HepG2 (cell line): ENCODE measurements at regions not wholly inside any gene's neighbourhood (a gene's known extent, or its start where the extent isn't known, plus 50 kb on each side); places are given as distances from the start of the nearest gene placed in this dataset.

Experiments
- ATAC-seq: fragments of 200-7000 bp; cut with Tn5 transposase; 3 replicates; pipeline ENCODE4 v1.9.1; 2020; ENCODE audit warnings: mild to moderate bottlenecking, moderate library complexity
- BruUV-seq: library from RNA; stranded (reverse); fragments of 400-500 nt; replicated peaks from 2 replicates; lab custom pipeline; 2021; lab: Mats Ljungman, UMichigan
- CTCF ChIA-PET: fragments of 300-600 bp; formaldehyde crosslinking; extraction: SDS; loops from one replicate; lab custom pipeline; 2021; ENCODE audit warnings: low total read pairs, inconsistent platforms, low intra/inter-chr PET ratio; lab: Yijun Ruan, JAX
- POLR2A ChIA-PET: fragments of 350-600 bp; sonication (Branson Sonifier 250); formaldehyde crosslinking; loops from one replicate; lab custom pipeline; 2020; ENCODE audit warnings: antibody characterized with exemption, inconsistent platforms; lab: Yijun Ruan, JAX
- DNase-seq: peaks from one replicate; pipeline ENCODE4 v3.0.0-alpha.2; 2015; ENCODE audit warnings: low spot score
- FAIRE-seq: peaks from 3 replicates; lab custom pipeline; 2011; peaks lifted over from hg19 to GRCh38; lab: Jason Lieb, UNC
- H2AFZ ChIP-seq: one replicate; pipeline ENCODE4 v1.6.1; 2011; ENCODE audit warnings: low read length, inconsistent platforms
- H3K27ac ChIP-seq: fragments of 300-600 bp; 3 replicates; pipeline ENCODE4 v1.8.0; 2011; ENCODE audit warnings: mixed run types, mild to moderate bottlenecking, mixed read lengths, low read length, inconsistent platforms; ENCODE audit not compliant: insufficient read depth; ENCODE audit errors: extremely low read length
- H3K27me3 ChIP-seq, 2 experiments: fragments of 200-600 bp in 1 of 2; 2 replicates in 1 of 2; 3 replicates in 1 of 2; pipeline versions ENCODE4 v1.6.0 to v1.8.0; 2011; ENCODE audit warnings: low read length in 2 of 2, mild to moderate bottlenecking in 2 of 2, moderate library complexity in 2 of 2, inconsistent platforms in 1 of 2; ENCODE audit not compliant: insufficient read depth in 2 of 2, control insufficient read depth in 1 of 2
- H3K36me3 ChIP-seq, 2 experiments: fragments of 200-600 bp in 1 of 2; replicated peaks in 1 of 2; 2 replicates in 1 of 2; 3 replicates in 1 of 2; pipeline versions ENCODE4 v1.5.1 to v1.8.0; 2011; ENCODE audit warnings: low read length in 2 of 2, inconsistent platforms in 1 of 2; ENCODE audit not compliant: insufficient read depth in 2 of 2, control insufficient read depth in 1 of 2
- H3K4me1 ChIP-seq: 2 replicates; pipeline ENCODE4 v1.5.1; 2012; ENCODE audit warnings: low read length, inconsistent platforms; ENCODE audit not compliant: insufficient read depth
- H3K4me2 ChIP-seq: 2 replicates; pipeline ENCODE4 v1.6.0; 2011; ENCODE audit warnings: low read depth, low read length, inconsistent platforms
- H3K4me3 ChIP-seq, 3 experiments: fragments of 200-600 bp in 1 of 3; sonication (generic), shearing (Covaris generic) in 1 of 3; replicated peaks in 1 of 3; 2 replicates each; pipeline ENCODE4 v1.5.1; 2011 to 2016; ENCODE audit warnings: low read length in 3 of 3, inconsistent platforms in 2 of 3, low read depth in 2 of 3, mild to moderate bottlenecking in 2 of 3, control low read depth in 1 of 3, mixed read lengths in 1 of 3; ENCODE audit not compliant: insufficient read depth in 1 of 3
- H3K79me2 ChIP-seq: one replicate; pipeline ENCODE4 v1.6.1; 2011; ENCODE audit warnings: low read length, inconsistent platforms; ENCODE audit not compliant: insufficient read depth
- H3K9ac ChIP-seq: 2 replicates; pipeline ENCODE4 v1.6.0; 2011; ENCODE audit warnings: mild to moderate bottlenecking, low read depth, low read length, inconsistent platforms; ENCODE audit not compliant: insufficient read depth
- H3K9me3 ChIP-seq: 2 replicates; pipeline ENCODE4 v1.5.1; 2012; ENCODE audit warnings: mild to moderate bottlenecking, low read length
- H4K20me1 ChIP-seq: 2 replicates; pipeline ENCODE4 v1.6.0; 2011; ENCODE audit warnings: inconsistent platforms, mild to moderate bottlenecking, low read length, moderate library complexity; ENCODE audit not compliant: insufficient read depth
- ARID2 ChIP-seq: sonication (generic); formaldehyde crosslinking; IDR thresholded peaks from 2 replicates; pipeline ENCODE4 v1.8.1; 2022; ENCODE audit warnings: mild to moderate bottlenecking, missing genetic modification reagents, borderline replicate concordance
- ATF2 ChIP-seq: sonication (generic); formaldehyde crosslinking; IDR thresholded peaks from 2 replicates; pipeline ENCODE4 v1.4.0; 2020; ENCODE audit warnings: missing genetic modification reagents
- CREB1 ChIP-seq, 2 experiments: fragments of 450-650 bp in 1 of 2; IDR thresholded peaks; 2 replicates each; pipeline ENCODE4 v1.6.1; 2016 to 2017; ENCODE audit warnings: control low read depth in 1 of 2, mild to moderate bottlenecking in 1 of 2, missing compliant biosample characterization in 1 of 2, missing genetic modification characterization in 1 of 2
- DMAP1 ChIP-seq: IDR thresholded peaks from 2 replicates; pipeline ENCODE4 v1.6.1; 2016
- DPF2 ChIP-seq: sonication (generic); formaldehyde crosslinking; IDR thresholded peaks from 2 replicates; pipeline ENCODE4 v1.4.0; 2020; ENCODE audit warnings: mild to moderate bottlenecking, low read depth, missing genetic modification reagents, borderline replicate concordance
- FLYWCH1 ChIP-seq: sonication (generic); formaldehyde crosslinking; IDR thresholded peaks from 2 replicates; pipeline ENCODE4 v1.8.1; 2023; ENCODE audit warnings: mild to moderate bottlenecking, missing genetic modification reagents
- HNF4A ChIP-seq: sonication (generic); formaldehyde crosslinking; IDR thresholded peaks from 2 replicates; pipeline ENCODE4 v1.4.0; 2020; ENCODE audit warnings: missing genetic modification reagents
- JUN ChIP-seq: sonication (generic); formaldehyde crosslinking; IDR thresholded peaks from 2 replicates; pipeline ENCODE4 v1.4.0; 2020; ENCODE audit warnings: mild to moderate bottlenecking, missing genetic modification reagents
- MEIS2 ChIP-seq: sonication (generic); formaldehyde crosslinking; IDR thresholded peaks from 2 replicates; pipeline ENCODE4 v1.9.0; 2021; ENCODE audit warnings: mild to moderate bottlenecking, missing genetic modification reagents
- MTA1 ChIP-seq: sonication (generic); formaldehyde crosslinking; IDR thresholded peaks from 2 replicates; pipeline ENCODE4 v1.4.0; 2020; ENCODE audit warnings: missing genetic modification reagents, mild to moderate bottlenecking, borderline replicate concordance
- MYNN ChIP-seq: sonication (generic); formaldehyde crosslinking; IDR thresholded peaks from 2 replicates; pipeline ENCODE4 v1.4.0; 2020; ENCODE audit warnings: mild to moderate bottlenecking, low read depth, missing genetic modification reagents
- NFE2 ChIP-seq: sonication (generic); formaldehyde crosslinking; IDR thresholded peaks from 2 replicates; pipeline ENCODE4 v1.4.0; 2020; ENCODE audit warnings: missing genetic modification reagents
- NONO ChIP-seq, 2 experiments: fragments of 450-650 bp in 1 of 2; sonication (generic) in 1 of 2; formaldehyde crosslinking in 1 of 2; IDR thresholded peaks in 1 of 2; conservative IDR thresholded peaks in 1 of 2; 2 replicates each; pipeline versions ENCODE4 v1.6.1 to v1.8.0; 2017 to 2022; ENCODE audit warnings: mild to moderate bottlenecking in 1 of 2, missing genetic modification reagents in 1 of 2, moderate library complexity in 1 of 2
- SIX1 ChIP-seq: sonication (generic); formaldehyde crosslinking; IDR thresholded peaks from 2 replicates; pipeline ENCODE4 v1.4.0; 2020; ENCODE audit warnings: missing genetic modification reagents, borderline replicate concordance
- SOX13 ChIP-seq, 3 experiments: fragments of 450-650 bp in 1 of 3; sonication (generic) in 1 of 3; formaldehyde crosslinking in 1 of 3; IDR thresholded peaks in 2 of 3; conservative IDR thresholded peaks in 1 of 3; 2 replicates each; pipeline versions ENCODE4 v1.5.0 to v1.6.1; 2016 to 2020; ENCODE audit warnings: antibody characterized with exemption in 1 of 3, mild to moderate bottlenecking in 1 of 3, missing compliant biosample characterization in 1 of 3, missing genetic modification reagents in 1 of 3, moderate library complexity in 1 of 3
- ZNF18 ChIP-seq: sonication (generic); formaldehyde crosslinking; IDR thresholded peaks from 2 replicates; pipeline ENCODE4 v1.8.0; 2022; ENCODE audit warnings: mild to moderate bottlenecking, missing genetic modification reagents; ENCODE audit not compliant: insufficient replicate concordance
- ZNF20 ChIP-seq: sonication (generic); formaldehyde crosslinking; IDR thresholded peaks from 2 replicates; pipeline ENCODE4 v1.4.0; 2020; ENCODE audit warnings: mild to moderate bottlenecking, moderate library complexity, missing genetic modification reagents
- ZNF234 ChIP-seq: sonication (generic); formaldehyde crosslinking; conservative IDR thresholded peaks from 2 replicates; pipeline ENCODE4 v1.5.1; 2020; ENCODE audit warnings: mild to moderate bottlenecking, missing genetic modification reagents
- ZNF7 ChIP-seq: IDR thresholded peaks from 2 replicates; pipeline ENCODE4 v1.6.1; 2016; ENCODE audit warnings: missing biosample characterization, missing genetic modification reagents
- WGBS: methylation state at CpG from one replicate; pipeline ENCODE4 v1.1.6; 2017; ENCODE audit warnings: low lambda C conversion rate; 5-methylcytosine and 5-hydroxymethylcytosine counted together
- in situ Hi-C: cut with HindIII; loops from 2 replicates; pipeline ENCODE4 v1.10.0; 2017; ENCODE audit warnings: low pct_unique_long_range_greater_than_20kb; ENCODE audit not compliant: extremely low pct_ligation_motif_present
- intact Hi-C: fragments of 100-400 bp; cut with micrococcal nuclease; formaldehyde crosslinking; loops from one replicate; pipeline ENCODE4 v1.10.0; 2022; ENCODE audit not compliant: unreplicated experiment
- TF ChIP-seq, protein P1 (sequence below): sonication (generic); formaldehyde crosslinking; IDR thresholded peaks from 2 replicates; pipeline ENCODE4 v1.5.0; 2020; ENCODE audit warnings: mild to moderate bottlenecking, missing genetic modification reagents, moderate library complexity
- TF ChIP-seq, protein P2 (sequence below): IDR thresholded peaks from 2 replicates; pipeline ENCODE4 v1.6.1; 2016; ENCODE audit warnings: mild to moderate bottlenecking, missing biosample characterization, missing genetic modification reagents

- 0% methylated on average over 2 of the region's 2 CpGs for WGBS
- intact Hi-C loops = loop anchor here (1.0 kb wide), 1 partner anchor 285 kb away; no protein-coding TSS in a partner anchor
- in situ Hi-C loops = no loop called here
- Histone ChIP-seq H4K20me1 (no peaks in the 10 kb centered on the region), H3K27me3 (no peaks in the 10 kb centered on the region), H3K4me2 (no peak overlapping the region), H3K9ac (no peak overlapping the region), H2AFZ (no peak overlapping the region), H3K9me3 (peaks cover 18% of the 10 kb centered on the region), H3K27ac (no peak overlapping the region), H3K36me3 (no peaks in the 10 kb centered on the region), H3K79me2 (no peaks in the 10 kb centered on the region), H3K4me1 (no peaks in the 10 kb centered on the region), H3K4me3 (no peak overlapping the region)
- DNase-seq = no peak
- ChIA-PET POLR2A (no interaction called here), CTCF (no interaction called here)
- no peak for FAIRE-seq
- ATAC-seq = no peak
- BruUV-seq = no TSS peak
- TF ChIP-seq ZNF20 (CRISPR knock-in tag) = no peak
- TF ChIP-seq HNF4A = peak; percentile 6; the same call in 1 of the 2 replicates
- no peak for TF ChIP-seq SIX1 (CRISPR knock-in tag)
- no peak for TF ChIP-seq CREB1 (IDR thresholded peaks at IDR 0.05)
- no peak for TF ChIP-seq CREB1 (CRISPR knock-in tag; IDR thresholded peaks at IDR 0.05)
- TF ChIP-seq ARID2 = no peak
- no peak for TF ChIP-seq MEIS2 (CRISPR knock-in tag)
- no peak for TF ChIP-seq MYNN (CRISPR knock-in tag)
- TF ChIP-seq DMAP1 = no peak
- no peak for TF ChIP-seq NONO (IDR thresholded peaks at IDR 0.05)
- TF ChIP-seq NONO (CRISPR knock-in tag; conservative IDR thresholded peaks at IDR 0.05) = no peak
- no peak for TF ChIP-seq ATF2 (CRISPR knock-in tag)
- TF ChIP-seq SOX13 (IDR thresholded peaks at IDR 0.05) = no peak
- TF ChIP-seq SOX13 (CRISPR knock-in tag; conservative IDR thresholded peaks at IDR 0.05 in 1 of 2, IDR thresholded peaks at IDR 0.05 in 1 of 2) = no peak
- no peak for TF ChIP-seq MTA1 (CRISPR knock-in tag)
- TF ChIP-seq JUN (CRISPR knock-in tag) = no peak
- no peak for TF ChIP-seq ZNF7 (CRISPR knock-in tag)
- no peak for TF ChIP-seq ZNF234 (CRISPR knock-in tag)
- TF ChIP-seq, protein P1, sequence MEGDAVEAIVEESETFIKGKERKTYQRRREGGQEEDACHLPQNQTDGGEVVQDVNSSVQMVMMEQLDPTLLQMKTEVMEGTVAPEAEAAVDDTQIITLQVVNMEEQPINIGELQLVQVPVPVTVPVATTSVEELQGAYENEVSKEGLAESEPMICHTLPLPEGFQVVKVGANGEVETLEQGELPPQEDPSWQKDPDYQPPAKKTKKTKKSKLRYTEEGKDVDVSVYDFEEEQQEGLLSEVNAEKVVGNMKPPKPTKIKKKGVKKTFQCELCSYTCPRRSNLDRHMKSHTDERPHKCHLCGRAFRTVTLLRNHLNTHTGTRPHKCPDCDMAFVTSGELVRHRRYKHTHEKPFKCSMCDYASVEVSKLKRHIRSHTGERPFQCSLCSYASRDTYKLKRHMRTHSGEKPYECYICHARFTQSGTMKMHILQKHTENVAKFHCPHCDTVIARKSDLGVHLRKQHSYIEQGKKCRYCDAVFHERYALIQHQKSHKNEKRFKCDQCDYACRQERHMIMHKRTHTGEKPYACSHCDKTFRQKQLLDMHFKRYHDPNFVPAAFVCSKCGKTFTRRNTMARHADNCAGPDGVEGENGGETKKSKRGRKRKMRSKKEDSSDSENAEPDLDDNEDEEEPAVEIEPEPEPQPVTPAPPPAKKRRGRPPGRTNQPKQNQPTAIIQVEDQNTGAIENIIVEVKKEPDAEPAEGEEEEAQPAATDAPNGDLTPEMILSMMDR (CRISPR knock-in tag) = peak; percentile 36; the same call in 1 of the 2 replicates
- TF ChIP-seq NFE2 (CRISPR knock-in tag) = no peak
- no peak for TF ChIP-seq DPF2
- TF ChIP-seq FLYWCH1 = no peak
- no peak for TF ChIP-seq ZNF18 (CRISPR knock-in tag)
- TF ChIP-seq, protein P2, sequence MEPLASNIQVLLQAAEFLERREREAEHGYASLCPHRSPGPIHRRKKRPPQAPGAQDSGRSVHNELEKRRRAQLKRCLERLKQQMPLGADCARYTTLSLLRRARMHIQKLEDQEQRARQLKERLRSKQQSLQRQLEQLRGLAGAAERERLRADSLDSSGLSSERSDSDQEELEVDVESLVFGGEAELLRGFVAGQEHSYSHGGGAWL (CRISPR knock-in tag) = no peak
Measured at GRCh38 chr9:71210326-71210725, 88.9 kb upstream of the TRPM3 start.
